Glomerular visceral epithelial cell (primary cell): ENCODE measurements at regions not wholly inside any gene's neighbourhood (a gene's known extent, or its start where the extent isn't known, plus 50 kb on each side); places are given as distances from the start of the nearest gene placed in this dataset.

Source experiments
- DNase-seq: peaks from one replicate; pipeline ENCODE4 v3.0.0-alpha.2; 2016; ENCODE audit errors: extremely low spot score

DNA sequence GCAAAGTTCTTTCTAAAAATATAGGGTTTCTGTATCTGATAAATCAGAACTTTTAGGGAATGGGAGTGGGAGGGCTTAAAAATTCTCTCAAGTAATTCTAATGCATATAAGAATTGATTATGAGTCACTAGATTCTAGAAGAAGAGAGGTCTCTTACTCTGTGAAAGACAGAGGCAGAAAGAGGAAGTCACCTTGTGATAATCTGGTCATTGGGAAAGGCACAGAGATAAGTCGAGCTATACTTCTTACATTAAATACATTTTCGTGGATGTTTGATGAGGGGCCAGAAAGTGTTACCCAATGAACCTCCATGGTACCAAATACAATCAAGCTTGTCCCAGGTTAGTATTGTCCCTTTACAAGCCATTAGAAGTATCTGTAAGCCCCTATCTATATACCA, 134.4 kb downstream of the MAD2L1 start:
- DNase-seq: no peak

DNA sequence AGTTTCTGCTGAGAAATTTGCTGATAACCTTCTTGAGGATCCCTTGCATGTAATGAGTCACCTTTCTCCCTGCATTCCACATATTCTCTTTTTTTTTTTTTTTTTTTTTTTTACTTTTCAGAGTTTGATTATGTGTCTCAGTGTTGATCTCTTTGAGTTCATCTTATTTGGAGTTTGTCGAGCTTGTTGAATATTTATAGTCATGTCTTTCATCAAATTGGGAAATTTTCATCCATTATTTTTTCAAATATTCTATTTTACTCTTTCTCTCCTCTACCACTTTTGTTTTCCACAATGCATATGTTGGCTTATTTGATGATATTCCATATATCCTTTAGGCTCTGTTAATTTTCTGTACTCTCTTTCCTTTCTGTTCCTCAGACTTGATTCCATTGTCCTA, 136.1 kb downstream of the MAD2L1 start:
- DNase-seq: no peak

DNA sequence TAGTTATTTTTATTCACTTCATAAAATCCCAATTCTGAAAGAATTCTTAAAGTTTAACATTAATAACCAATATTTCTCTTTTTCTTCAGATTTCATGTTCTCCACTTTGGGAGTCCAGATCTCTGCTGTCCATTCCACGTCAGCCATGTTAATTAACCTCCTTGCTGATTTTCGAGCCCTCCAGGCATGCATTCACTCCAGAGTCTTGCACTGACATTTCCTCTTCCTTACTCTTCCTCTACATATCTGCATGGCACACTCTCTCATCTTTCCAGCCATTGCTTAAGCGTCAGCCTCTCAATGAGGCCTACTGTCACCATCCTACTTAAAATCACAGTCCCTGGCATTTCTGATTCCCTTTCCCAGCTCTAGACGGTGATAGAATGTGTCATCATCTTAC, 144.8 kb downstream of the MAD2L1 start:
- DNase-seq: no peak

DNA sequence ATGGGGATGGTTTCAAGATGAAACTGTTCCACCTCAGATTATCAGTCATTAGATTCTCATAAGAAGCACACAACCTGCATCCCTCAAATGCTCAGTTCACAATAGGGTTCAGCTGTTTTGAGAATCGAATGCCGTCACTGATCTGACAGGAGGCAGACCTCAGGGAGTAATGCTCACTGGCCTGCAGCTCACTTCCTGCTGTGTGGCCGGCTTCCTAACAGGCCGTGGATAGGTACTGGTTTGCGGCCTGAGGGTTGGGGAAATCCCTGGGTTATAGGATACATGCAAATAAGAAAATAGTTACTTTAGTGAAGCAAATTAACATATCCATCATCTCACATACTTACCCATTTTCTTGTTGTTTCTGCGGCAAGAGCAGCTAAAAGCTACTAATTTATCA, 160.4 kb downstream of the MAD2L1 start:
- no peak for DNase-seq

DNA sequence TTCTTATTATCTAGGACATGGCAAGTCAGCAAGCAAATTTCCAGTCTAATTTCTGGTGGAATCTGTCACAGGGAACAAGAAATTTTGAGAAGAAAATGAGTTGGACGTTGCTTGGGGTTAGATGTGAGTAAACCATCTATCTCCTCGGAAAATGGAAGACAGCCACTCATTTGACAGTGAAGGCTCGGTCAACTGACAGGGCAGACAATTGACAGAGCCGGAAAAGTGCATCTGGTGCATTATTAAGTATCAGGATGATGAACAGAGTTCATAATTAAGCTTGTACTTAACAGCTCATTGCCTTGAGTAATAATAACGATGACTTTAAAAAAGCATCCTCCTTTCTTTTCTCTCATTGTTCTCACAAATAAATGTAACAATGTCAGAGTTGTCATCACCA, 168.4 kb downstream of the MAD2L1 start:
- no peak for DNase-seq

DNA sequence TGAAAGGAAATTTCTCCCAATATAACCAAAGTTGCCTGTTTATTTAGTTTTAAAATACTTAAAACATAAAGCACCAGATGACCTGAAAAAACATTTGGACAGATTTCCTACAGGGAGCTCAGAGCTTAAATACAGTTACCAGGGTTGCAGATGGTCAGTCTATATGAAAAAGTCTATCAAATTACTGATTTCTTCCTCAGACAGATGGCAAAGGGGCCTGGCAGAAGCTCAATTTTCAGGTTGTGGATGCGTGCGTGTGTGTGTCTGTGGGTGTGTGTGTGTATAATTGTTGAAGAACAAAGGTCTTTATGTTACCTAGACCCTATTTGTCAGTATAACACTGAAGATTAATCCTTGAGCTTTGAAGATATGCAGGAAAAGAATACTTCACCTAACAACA, 169.4 kb downstream of the MAD2L1 start:
- DNase-seq: no peak

DNA sequence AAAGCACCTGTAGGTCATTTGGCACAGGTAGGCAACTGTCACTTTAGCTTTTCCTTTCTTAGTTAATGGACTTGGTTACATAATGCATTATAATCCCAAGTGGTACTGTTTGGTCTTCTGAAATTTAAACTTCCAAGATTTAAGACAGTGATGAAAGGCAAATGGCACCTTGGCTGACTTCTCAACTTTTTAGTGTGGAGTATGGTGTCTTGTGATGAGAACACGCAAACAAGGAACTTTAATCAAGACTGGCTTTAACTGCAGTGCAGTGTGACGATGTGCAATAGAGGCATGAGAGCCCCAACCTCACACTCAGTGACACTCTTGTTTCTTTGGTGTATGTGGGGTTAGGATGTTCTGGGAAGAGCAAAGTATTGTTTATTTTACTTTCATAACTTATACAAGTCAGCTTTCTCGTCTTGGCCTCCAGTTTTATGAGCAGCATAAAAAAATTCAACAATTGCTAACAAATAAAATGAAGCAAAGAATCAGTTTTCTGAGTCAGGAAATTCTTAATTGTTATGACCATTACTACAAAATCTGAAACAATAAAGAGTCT, 171.9 kb downstream of the MAD2L1 start:
- no peak for DNase-seq

DNA sequence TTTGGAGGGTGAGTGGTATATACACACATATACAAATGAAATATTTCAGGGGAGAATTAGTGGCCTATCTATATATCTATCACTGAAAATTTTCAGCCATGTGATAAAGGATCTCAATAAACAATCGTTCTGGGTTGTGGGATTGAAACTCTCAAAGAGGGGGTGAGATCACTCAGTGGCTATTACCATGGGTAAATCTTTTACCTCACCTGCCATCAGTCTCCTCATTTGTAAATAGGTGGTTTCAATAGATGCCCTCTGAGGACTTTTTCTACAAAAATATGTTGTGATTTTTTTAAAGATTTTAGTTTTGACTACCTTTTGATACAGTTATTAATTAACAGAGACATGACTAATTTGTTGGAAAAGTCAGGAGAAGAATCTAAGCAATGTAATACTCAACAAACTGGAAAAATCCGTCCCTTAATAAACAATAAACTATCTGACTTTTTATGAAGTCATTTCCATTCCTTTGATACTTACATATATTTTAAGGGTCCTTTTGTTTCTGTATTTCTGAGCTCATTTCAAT, 192.8 kb downstream of the MAD2L1 start:
- no peak for DNase-seq

DNA sequence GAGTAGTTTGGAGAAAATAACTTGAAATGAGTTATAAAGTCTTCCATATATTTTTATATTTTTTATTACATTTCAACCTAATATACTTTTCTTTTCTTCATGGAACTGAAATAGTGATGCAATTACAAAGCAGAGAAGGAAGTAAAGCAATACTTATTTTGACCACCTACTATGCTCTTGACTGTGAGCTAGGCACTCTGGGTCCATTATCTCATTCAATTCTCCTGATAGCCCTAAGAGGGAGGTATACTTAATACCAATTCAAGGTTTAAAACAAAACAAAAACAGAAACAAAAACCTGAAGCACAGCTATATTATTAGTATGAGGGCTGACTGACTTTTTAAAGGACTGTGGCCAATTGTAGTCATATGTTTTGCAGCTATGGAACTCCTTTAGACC, 193.5 kb downstream of the MAD2L1 start:
- no peak for DNase-seq

DNA sequence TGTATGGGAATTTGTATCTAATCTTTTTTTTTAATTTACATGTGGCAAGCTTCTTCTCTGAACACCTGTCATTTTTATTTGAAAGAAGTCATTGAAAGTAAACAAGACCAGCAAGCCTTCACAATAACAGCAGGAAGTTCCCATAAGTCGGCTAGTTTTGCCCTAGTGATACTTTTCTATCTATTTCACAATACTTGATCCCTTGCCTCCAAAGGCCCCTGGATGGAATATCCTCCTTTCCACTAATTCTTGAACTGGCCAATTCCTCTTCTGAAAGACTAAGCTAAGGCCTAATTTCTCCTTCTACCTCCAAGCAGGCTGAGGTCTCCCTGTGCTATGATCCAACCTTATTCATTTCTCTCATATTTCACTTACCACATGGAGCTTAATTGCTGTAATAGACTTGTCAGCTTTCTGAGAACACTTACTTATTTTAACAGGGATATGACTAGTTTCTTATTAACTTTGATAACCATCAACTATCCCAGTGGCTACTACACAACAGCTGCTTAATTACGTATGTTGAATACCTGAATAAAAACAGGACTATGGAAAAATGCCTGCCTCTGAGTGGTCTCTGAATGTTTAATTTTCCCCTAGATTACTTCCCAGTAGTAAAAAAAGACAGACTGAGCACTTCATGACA, 194.2 kb downstream of the MAD2L1 start:
- DNase-seq: no peak

DNA sequence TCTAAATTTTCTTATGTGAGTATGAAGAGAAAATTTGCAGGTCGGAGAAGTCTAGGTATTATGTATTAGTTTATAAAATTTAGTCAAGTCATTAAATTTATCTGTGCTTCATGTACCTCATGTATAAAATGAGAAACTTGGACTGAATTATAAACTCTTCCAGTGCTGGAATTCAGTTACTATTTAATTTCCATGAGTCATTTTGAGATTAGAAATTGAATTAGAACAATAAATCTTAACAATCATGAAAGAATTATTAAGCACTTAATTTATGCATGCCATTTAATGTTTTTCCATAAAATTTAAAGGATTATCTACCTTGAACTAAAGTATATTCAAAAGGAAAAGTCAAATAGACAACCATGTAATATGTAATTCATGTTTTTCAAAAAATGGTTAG, 195.8 kb downstream of the MAD2L1 start:
- DNase-seq: no peak

DNA sequence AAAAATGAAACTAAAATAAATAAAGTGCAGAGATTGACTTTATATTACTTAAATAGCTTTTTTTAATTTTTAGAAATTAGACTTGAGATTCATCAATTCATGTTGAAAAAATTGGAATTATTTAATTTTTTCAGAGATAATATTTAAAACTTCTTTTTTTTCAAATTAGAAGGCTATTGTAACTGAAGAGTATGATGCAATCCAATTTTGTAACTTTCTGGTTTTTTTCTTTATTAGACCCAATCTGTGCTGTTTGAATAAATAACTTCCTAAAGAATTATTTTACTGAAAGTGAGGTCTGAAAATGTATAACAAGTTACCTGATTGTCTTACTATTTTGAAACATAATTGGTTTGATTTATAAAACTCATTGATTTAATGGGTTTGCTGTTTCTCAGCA, 200.9 kb downstream of the MAD2L1 start:
- DNase-seq: no peak

DNA sequence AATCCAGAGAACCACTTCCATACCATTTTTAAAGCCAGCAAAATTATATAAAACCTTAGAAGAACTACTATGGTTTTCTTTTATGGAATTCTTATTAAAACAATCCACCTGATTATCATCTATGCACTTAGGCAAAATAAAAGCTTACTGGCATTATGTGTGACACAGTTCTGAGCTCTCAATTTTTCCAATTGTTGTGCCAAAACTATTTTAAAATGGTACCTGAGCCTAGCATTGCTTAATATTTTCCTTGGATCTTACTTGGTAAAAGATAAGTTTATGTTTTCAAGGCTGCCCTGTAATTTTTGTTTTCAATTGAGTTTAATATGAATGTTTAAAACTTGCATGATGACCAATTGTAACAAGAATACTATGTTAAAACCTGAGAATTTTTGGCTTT, 201.3 kb downstream of the MAD2L1 start:
- DNase-seq: no peak

DNA sequence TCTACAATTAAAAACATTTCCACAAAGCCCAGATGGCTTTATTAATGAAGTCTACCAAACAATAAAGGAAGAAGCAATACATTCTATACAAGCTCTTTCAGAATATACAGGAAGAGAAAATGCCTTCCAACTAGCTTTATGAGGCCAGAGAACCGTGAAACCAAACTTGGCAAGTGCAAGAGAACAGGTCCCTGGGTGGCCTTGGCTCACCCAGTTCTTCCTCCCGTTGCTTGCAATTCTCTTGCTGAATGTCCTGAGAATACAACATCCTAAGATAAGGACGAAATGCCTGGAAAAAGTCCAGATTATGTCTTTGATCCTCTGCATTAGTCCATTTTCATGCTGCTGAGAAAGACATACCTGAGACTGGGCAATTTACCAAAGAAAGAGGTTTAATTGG, 204.9 kb downstream of the MAD2L1 start:
- peak; percentile 3 for DNase-seq

DNA sequence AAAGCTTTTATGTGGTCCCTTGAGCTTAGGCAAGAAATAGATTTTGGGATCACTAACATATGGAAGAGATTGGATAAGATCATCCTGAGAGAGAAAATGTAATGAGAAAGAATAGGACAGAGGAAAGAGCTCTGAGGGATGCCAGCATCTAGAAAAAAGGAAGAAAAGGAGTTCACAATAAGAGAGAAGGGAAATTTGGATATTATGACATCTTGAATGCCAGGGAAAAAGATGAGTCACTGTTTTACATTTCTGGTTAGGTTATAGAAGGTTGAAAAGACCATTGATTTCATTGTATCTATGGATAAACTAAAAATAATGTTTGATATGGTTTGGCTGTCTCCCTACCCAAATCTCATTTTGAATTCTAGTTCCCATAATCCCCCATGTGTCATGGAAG, 208.5 kb downstream of the MAD2L1 start:
- DNase-seq: no peak

DNA sequence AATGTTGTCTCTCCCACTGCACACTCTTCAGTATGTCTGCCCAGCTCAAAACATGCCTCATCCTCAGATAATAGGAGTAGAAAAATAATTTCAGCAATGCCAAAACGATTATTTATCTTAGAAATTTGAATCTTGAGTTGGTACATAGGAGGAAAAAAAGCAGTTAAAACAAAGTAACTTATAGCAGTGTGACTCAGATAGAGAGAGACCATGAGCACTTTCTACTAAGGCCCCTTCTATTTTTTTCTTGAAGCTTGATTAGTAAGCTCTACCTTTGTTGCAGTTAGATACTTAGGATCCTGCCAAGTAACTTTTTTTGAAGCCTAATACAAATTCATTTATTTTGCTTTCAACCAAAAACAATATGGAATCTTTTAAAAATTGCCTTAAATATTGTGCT, 212.3 kb downstream of the MAD2L1 start:
- no peak for DNase-seq

DNA sequence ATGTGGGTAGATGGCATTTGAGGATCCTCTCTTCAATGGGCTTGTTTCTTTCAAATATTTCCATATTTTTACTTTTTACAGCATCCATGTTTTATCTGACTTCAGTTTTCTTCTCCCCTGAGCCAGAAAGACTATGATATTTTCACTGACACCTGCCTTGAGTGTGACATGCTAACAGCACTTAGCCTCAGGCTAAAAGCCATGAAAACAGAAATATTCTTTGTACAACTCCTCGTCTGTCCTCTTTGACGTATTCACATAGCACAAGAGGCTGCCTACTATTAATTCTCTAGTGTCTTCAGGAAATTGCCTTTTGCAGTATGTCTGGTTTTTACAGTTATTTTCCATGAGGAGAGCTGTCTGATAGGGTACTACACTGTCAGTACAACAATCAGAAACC, 215.0 kb downstream of the MAD2L1 start:
- no peak for DNase-seq

DNA sequence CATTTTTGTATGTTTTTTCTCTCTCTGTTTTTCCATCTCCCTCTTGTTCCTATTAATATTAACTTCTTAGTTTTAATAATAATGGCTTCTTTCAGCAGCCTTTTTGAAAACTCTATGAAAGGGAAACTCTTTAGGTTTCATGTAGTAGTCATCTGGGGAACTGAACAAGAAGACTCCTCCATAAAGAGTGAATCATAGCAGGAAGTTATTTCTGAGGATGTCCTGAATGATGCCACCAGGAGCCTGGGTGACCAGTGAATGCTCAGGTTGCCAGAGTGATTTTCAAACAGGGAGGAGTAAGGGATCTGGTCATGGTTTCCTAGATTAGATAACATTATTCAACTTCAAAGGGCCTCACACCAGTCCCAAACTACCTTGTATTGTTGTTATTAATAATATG, 212.8 kb upstream of the PDE5A start:
- no peak for DNase-seq

DNA sequence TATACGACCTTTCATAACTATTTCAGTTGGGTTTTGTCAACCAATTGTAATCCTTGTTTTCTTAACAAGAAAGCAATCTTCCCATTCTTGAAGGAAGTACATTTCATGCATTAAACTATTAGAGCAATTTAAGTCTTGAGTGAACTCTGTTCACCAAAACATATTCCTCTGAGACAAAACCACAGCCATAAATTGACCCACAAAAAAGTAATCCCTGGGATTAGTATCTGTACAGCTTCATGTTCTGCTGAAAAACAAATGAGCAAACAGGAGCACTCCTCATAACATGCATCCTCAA, 207.0 kb upstream of the PDE5A start:
- no peak for DNase-seq

DNA sequence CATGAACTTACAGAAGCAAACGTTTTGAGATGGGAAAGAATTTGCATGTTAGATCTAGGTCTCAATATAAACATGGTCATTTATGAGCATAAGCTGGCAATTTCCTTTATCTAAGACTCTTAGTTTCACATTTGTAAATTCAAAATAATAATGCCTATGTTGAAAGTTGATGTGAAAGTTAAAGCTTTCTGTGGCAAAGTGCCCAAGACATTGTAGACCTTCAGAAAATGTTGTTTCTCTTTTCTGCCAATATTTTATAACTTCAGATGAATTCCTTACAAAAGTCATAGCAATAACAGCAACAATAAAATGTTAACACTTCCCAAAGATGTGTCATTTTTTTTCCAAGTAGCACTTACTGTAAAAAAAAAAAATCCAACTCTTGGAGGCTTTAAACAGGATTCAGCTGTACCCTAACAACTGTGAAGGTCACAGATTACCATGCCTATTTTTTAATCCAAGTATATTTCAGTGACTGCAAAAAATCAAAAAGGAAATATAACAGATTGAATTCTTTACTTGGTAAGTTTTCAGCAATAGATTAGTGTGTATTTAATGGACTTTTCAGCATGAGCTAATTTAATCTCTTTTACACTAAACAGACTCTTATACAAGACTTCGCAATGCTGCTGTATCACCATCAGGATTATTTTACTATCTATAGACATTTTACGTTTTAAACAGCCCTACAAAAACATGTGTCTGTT, 206.5 kb upstream of the PDE5A start:
- DNase-seq: no peak

DNA sequence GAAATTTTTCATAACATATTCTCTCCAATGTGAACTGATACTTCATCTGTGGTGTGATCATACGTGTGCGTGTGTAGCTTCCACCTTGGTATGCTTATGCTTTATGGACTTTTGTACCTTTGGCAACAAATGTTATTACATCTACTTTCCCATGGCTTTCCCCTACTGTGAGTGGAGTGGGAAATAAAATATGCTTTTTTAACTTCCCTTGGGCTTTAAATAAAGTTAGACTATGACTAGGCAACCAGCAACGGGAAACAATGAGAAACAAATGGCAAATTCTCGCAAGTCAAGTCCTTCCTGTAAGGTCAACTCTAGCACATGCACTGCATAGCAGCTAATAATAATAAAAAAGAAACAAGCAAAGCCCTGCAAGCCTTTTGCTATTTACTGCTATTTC, 205.0 kb upstream of the PDE5A start:
- no peak for DNase-seq

DNA sequence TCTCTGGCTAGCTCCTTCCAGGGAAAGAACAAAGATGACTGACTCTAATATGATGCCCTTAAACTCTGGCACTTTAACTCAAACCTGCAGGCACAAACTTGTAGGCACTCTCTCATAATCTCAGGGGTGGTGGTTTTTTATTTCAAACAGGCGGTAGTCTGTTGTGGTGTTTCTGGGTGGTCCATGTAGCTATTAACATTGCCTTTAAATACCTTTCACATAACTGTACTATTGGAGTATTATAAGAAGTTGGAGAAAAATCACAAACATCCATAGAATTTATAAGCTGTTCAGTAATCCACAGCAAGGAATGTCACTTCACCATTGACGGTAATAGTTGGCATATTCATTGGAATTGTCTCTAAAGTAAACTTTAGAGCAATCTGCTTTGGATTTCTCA, 204.2 kb upstream of the PDE5A start:
- DNase-seq: no peak

DNA sequence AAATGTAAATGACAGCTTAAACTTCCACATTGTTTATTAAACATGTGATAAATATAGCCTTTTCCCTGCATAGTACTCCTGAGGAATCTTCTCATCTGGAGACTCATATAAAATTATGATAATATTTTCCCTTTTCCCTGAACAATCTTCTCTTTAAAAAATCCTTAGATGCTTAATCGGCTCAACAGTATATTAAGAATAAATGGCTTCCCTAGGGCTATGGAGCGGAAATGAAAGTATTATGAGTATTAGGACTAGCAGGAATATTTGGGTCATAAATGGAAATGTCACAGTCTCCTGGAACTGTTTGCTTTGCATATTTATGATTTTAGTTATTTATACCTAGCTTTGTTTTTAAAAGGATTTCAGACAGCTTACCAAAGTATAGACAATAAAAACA, 200.7 kb upstream of the PDE5A start:
- no peak for DNase-seq

DNA sequence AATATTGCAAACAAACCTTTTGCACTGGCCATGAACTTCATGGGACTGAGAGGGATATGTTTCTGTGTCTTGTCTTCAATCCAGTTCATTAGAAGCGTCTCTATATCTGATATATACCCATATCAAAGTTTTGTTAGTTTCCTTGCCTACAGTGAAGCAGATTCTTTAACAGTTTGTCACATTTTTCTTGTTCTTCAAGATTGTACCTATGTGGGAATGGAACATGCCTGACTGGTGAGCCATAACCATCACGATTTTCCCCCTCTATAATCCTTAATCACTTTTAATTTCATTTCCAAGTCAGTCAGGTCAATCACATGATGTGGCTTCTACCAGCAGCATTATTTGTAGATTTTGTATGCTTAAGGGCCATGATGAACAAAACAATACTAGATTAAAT, 197.1 kb upstream of the PDE5A start:
- DNase-seq: peak; percentile 10
